GM12878 (cell line): ENCODE measurements at regions not wholly inside any gene's neighbourhood (a gene's known extent, or its start where the extent isn't known, plus 50 kb on each side); places are given as distances from the start of the nearest gene placed in this dataset.

Source experiments
- ESRRA ChIP-seq: IDR thresholded peaks from 2 replicates; pipeline ENCODE4 v1.6.1; 2012; ENCODE audit warnings: mild to moderate bottlenecking, low read length, improper control_type of control experiment
- HCFC1 ChIP-seq: fragments of 150-350 bp; IDR thresholded peaks from 2 replicates; pipeline ENCODE4 v1.6.1; 2014; ENCODE audit warnings: low read length
- NBN ChIP-seq: fragments of 450-650 bp; IDR thresholded peaks from 2 replicates; pipeline ENCODE4 v1.6.1; 2016
- POLR2A ChIP-seq: IDR thresholded peaks from 2 replicates; pipeline ENCODE4 v1.6.1; 2011; ENCODE audit warnings: low read depth, mild to moderate bottlenecking, low read length
- POLR2AphosphoS5 ChIP-seq: IDR thresholded peaks from 2 replicates; pipeline ENCODE4 v1.6.1; 2011; ENCODE audit warnings: mild to moderate bottlenecking, low read length, inconsistent platforms
- ZNF384 ChIP-seq: IDR thresholded peaks from 2 replicates; pipeline ENCODE4 v1.6.1; 2012; ENCODE audit warnings: low read depth, mild to moderate bottlenecking, low read length, improper control_type of control experiment, borderline replicate concordance
- TF ChIP-seq, protein P1 (sequence below), 3 experiments: IDR thresholded peaks in 2 of 3; conservative IDR thresholded peaks in 1 of 3; 2 replicates each; pipeline ENCODE4 v1.5.1; 2011; ENCODE audit warnings: low read depth in 3 of 3, low read length in 3 of 3, mild to moderate bottlenecking in 3 of 3, control low read depth in 2 of 3, moderate library complexity in 2 of 3, inconsistent platforms in 1 of 3, mixed read lengths in 1 of 3; ENCODE audit not compliant: control insufficient read depth in 2 of 3, insufficient read depth in 1 of 3; ENCODE audit errors: extremely low read depth in 1 of 3

- TF ChIP-seq ZNF384 (no peak), POLR2AphosphoS5 (no peak), POLR2A (no peak), NBN (no peak), ESRRA (no peak), HCFC1 (no peak)
- TF ChIP-seq, protein P1, sequence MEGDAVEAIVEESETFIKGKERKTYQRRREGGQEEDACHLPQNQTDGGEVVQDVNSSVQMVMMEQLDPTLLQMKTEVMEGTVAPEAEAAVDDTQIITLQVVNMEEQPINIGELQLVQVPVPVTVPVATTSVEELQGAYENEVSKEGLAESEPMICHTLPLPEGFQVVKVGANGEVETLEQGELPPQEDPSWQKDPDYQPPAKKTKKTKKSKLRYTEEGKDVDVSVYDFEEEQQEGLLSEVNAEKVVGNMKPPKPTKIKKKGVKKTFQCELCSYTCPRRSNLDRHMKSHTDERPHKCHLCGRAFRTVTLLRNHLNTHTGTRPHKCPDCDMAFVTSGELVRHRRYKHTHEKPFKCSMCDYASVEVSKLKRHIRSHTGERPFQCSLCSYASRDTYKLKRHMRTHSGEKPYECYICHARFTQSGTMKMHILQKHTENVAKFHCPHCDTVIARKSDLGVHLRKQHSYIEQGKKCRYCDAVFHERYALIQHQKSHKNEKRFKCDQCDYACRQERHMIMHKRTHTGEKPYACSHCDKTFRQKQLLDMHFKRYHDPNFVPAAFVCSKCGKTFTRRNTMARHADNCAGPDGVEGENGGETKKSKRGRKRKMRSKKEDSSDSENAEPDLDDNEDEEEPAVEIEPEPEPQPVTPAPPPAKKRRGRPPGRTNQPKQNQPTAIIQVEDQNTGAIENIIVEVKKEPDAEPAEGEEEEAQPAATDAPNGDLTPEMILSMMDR (IDR thresholded peaks at IDR 0.05 in 2 of 3, conservative IDR thresholded peaks at IDR 0.05 in 1 of 3; ENCODE audit: control insufficient read depth in 2 of 3, extremely low read depth in 1 of 3, insufficient read depth in 1 of 3, low read depth in 3 of 3, low read length in 3 of 3): peak; percentile 38 to 50 (median 43); a peak in 4 of 6 replicates
Measured at GRCh38 chr5:114305402-114306207, 56.3 kb upstream of the KCNN2 start.
